Hematopoietic multipotent progenitor cell treated with erythropoietin and hydrocortisone succinate and interleukin-3 and kit ligand, for 17 days (in vitro differentiated cells): ENCODE measurements at regions not wholly inside any gene's neighbourhood (a gene's known extent, or its start where the extent isn't known, plus 50 kb on each side); places are given as distances from the start of the nearest gene placed in this dataset.
A peak's percentile ranks its signal among the peaks of the same experiment; 100 is the strongest.
"Not testable (repeated sequence)": the region's sequence is repeated elsewhere in the genome, so short reads cannot be mapped to it uniquely, and the experiment has no call there.

Experiments
- DNase-seq: peaks from one replicate; pipeline ENCODE4 v3.0.0-alpha.2; 2015; ENCODE audit warnings: low spot score

DNA sequence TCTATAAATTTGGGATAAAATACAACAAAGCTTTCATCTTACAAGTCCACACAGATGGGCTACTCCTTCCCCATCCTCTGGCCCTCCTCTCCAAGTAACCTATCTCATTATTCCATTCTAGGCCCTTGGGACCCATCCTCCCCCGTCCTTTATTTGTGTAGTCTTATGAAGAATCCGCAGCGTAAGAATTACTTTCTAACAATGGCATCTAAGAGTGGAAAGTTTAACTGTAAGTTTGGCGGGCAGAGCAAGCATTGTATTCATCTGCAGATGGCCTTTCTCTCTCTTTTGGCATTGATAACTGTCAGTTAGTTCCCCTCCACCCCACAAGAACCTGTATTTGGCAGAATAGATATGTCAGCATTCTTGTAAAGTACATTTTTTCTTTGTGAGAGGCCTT lies 91.9 kb upstream of the TSPAN2 start:
- DNase-seq, result no peak

DNA sequence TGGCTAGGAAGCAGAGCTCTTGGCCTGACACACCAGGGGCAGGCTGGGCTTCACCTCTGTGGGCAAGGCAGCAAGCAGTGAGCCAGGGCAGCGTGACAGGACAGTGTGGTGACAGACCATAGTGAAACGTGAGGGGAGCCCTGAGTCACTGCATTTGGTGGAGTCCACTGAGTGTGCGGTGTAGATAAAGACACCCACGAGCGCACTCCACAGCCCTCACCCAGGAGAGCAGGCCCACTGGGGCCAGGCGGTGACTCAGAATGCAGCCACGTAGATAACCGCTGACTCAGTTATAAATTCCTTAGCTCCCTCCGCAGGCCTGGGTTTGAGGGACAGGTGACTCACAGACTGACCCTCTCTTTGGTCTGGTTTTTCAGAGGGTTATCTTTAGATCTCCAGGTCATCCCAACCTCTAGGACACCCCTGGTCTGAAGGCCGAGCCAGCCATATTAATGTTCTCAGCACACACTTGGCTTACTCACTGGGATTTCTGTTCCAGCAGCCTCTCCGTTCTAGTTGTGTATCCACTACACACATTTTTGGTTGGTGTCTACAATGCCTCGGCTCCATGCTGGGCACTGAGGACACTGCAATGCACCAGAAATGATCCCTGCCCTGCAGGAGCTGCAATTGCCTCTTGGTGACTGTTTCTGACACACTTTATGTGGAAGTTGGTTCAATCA lies 90.2 kb upstream of the TSPAN2 start:
- DNase-seq, result peak; percentile 82

DNA sequence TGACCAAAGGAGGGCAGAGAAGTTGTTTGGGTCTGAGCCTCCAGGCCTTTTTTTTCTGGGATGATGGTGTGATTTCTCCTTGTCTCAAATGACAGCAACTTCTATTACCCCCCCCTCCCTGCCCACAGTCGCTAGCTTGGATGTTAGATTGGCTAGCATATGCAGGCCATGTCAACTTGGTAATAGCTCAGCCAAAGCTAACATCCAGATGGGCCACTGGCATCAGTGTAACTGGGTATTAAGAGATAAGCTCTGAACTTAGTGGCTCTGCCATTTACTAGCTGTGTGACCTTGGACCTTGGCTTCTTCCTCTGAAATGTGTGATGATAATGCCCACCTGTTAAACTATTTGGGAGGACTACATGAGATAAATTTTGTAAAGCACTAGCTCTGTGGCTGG lies 86.9 kb upstream of the TSPAN2 start:
- no peak for DNase-seq

DNA sequence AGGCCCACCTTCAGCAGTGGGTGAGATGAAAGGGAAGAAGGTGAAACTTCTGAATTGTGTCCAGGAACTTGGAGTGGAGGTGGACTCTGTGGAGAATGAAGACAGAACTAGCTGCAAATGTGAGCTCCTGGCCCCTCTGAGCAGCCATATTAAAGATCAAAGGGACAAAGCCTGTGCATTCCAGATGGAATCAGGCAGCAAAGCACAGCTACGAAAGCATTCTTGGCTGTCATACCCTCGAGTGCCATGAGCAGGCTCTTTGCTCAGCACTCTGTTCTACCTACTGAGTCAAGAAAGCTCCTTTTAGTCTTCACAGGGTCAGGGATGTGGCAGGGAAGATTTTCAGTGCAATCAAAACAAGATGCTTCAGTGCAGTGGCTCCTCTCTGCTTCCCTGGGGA lies 86.3 kb upstream of the TSPAN2 start:
- no peak for DNase-seq

DNA sequence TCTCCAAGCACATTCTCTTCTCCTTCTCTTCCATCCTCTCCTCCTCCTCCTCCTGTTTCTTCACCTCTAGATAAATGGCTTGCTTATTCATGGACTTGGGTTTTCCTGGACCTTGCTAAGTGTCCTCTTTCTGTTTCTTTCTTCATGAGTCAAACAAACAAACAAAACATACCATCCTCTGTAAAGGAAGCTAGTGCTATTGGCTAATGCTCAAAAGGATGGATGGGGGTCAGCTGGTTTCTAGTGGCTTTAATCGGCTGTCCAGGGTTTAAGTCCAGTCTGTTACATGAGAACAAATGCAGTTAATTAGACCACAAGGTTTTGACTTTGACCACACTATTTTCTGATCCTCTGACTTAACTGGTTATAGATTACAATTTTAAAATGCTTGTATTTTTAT lies 83.8 kb upstream of the TSPAN2 start:
- DNase-seq, result no peak

DNA sequence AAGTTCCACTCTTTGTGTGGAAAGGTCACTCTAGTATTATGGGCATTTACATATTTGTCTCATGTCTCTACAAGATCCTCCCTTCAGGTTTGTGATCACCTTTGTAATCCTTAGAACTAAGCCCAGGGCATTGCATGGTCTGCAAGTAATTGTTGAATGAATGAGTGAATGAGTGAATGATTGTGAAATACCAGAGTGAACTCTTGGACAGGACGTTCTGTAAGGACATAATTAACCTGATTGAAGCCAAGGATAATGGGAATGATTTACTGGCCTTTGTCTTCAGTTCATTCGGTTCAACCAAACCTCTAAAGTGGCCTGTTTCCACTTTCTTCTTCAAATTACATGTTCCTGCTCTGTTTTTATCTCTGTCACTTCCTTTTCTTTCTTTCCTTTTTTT lies 83.0 kb upstream of the TSPAN2 start:
- no peak for DNase-seq

DNA sequence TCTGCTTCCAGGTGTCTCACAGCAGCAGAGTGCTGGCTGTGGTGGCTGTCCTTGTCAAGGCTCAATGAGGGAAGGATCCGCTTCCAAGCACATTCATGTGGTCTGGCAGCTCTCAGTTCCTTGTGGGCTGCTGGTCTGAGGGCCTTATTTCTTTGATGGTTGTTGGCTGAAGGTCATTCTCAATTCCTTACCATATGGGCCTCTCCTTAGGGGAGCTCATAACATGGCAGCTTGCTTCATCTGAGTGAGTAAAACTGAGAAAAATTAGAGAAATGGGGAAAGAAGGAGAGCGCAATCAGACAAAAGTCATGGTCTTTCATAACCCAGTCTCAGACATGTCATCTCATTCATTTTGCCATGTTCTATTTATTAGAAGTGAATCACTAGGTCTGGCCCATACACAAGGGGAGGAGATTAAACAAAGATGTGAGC lies 81.7 kb upstream of the TSPAN2 start:
- DNase-seq, result no peak

DNA sequence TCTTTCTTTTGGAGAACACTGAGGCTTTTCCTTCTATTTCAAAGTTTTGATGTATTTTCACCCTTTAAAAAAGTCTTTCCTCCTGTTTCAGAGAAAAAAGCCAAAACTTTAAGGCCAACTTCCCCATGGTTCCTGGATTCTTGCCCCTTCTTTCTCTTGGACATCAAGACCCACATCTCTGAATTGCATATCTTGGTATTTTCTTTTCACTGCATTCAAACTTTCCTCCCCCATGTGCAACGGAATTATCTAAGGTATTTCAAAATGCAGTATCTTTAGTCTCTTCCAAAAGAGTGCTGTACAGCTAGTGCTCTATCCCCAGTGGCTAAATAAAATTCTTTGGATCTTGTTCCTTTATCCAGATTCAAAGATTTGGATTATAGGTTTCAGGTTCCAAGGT lies 81.1 kb upstream of the TSPAN2 start:
- DNase-seq, result no peak

DNA sequence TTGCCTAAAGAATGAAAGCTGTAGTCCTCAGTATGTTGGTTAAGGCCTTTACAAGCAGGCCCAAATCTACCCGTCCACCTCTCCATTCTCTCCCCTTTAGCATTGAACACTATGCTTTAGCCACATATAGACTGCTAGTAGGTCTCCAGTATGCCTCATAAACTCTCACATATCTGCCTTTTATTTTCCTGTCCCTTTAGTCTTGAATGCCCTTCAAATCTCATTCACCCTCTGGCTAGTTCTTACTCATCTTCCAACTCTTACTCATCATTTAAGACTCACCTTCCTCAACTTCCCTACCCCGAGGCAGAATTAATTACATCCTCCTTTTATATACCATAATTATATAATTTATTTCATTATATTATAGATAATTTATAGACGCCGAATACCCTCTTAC lies 78.7 kb upstream of the TSPAN2 start:
- DNase-seq, result no peak

DNA sequence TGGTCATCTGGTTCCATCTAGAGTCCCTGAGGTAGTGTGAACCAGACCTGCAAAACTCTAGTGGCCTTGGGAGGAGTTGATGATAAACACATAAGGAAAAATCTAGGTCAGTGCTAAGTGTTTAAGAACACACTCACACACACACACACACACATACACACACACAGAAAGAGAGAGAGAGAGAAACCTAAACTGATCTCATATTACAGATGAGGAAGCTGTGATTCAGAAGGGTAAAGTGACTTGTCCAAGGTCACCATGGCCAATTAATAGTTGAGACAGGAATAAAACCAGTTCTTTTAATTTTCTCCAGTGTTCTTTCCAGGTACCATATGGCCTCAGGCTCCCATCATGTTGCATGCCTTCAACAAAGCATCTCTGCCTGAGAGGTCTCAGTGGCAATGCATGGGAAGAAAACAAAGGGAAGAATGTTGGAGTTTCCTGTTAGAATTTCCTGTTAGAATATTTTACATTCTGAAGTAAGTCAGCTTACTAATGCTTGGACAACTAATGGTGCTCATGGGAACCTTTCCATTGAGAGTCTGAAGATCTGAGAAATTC lies 77.3 kb upstream of the TSPAN2 start:
- no peak for DNase-seq

DNA sequence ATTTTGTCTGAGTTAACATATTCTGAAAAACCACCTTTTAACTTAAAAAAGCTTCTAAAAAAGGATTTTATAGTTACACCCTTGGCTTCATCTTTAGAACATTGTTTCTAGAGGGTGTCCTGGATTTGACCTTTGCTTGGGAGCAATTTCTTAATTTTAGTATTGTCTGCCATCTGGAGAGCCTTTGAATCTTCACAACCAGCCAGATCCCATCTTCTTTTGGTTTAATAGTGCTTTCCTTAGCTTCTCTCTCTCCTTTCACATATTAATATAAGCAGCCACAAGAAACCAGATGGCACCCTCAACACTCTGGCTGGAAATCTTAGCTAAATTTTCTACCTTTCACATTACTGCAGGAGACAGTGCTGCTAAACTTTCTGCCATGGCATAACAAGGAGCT lies 76.5 kb upstream of the TSPAN2 start:
- no peak for DNase-seq

DNA sequence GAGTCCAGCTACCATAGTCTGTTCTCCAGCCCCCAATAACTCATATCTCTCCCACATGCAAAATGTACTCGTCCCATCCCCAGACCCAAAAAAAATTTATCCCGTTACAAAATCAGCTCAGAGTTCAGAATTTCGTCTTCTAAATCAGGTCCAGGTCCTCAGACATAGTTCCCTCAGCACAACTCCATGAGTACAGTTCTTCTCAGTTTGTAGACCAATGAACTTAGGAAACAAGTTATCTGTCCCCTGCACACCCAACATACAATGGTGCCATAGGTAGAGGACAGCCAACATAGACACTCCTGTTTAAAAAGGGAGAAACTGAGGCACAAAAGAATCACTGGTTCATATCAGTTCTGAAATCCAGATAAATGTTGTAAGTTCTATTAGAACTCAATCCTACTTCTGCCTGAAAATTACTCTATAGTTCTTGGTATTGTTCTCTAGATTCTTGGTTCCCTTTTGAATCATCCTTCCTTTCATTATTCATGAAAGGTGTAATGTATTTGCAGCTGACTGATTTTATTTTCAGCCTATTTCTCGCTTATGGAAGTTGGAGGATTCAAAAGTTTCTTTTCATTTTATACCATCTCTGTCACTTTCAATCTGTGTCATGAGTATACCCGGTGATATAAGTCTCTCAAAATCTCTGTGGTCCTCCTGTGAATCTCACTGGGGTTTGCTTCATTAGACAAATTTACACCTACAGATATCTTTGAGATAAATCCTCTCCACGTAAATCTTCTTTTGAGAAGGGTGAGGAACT lies 75.8 kb upstream of the TSPAN2 start:
- DNase-seq, result no peak

DNA sequence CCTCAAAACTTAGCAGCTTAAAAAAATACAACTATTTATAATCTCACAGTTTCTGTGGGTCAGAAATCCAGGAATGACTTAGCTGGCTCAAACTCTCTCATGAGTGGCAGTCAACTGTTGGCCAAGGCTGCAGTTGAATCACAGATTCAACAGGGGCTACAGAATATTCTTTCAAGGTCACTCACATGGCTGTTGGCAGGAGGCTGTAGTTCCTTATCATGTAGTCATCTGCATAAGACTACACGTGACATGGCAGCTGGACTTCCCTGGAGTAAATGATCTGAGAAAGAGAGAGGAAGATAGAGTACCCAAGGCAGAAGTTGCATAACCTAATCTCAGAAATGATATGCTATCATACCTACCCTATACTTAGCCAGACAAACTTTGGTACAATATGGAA lies 75.2 kb upstream of the TSPAN2 start:
- no peak for DNase-seq

DNA sequence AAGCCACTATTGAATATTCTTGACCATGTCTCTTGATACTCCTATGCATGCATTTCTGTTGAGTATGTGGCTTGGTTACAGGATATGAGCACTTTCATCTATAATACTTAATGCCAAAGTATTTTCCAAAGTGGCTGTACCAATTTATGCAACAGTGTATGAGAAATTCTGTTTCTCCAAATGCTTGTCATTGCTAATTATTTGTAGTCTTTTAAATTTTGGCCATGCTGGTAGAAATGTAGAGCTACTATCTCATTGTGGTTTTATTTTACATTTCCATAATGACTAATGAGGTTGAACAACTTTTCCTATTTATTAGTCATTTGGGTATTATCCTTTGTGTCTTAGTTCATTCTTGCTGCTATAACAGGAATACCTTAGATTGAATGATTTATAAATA lies 71.4 kb upstream of the TSPAN2 start:
- no peak for DNase-seq

DNA sequence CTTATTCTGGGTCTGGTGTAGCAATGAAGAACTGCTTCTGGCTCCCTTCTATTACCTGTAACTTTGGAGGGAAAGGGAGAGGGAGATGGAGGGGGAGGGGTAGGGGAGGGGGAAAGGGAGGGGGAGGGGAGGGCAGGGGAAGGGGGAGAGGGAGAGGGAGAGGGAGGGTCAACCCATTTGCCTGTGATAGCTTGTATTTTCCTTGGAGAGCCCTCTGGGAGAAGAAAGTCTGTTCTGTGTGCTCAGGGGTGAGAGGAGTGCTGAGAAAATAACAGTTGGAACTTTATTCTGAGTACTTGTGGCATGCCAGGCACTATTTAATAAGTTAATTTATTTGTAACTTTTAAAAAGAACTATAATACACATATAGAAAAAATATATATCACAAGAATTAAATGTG lies 70.7 kb upstream of the TSPAN2 start:
- no peak for DNase-seq

DNA sequence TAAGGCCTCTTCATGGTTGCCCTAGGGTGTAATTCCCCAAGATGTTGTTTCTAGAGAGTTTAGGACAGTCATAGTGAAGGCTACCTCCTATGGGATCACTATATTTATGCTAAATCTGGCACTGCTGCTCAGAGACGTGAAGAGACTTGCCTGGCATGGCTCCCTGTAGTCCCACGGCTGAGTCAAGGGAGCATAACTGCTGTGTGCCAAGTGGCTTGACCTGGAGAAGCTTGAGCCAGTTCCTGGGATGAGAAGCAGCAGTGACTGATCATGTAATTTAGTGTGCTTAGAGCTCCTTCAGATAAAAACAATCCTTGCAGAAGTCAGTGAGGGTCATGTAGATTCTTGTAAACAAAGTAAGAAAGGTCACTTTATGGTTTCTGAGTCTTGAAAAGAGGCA lies 68.9 kb upstream of the TSPAN2 start:
- no peak for DNase-seq

DNA sequence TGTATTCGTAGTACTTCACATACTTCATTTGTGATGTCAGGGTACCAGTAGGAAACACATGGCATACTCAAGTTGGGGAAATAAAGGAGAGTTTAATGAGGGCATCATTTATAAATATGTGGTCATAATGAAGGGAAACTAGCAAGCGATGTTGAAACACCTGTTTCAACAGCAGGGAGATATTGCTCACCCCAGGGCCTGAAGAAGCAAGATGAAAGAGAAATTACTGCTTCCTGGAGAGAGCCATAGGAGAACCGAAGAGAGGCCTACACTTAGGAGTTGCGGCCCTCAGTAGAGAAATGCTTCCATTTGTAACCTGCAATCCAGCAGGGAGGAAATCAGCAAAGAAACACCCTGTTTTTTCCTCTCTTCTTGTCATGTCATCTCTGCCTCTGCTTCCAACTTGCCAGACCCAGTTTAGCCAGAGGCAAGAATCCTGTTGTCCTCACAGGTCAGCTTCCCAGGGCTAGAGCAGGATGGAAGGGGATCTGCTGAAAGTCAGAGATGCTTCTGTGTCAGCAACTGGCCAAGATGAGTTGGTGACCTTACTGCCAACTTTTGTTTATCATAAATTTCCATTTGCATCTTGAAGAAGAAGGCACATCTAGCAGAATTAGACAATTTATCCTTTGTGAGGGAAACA lies 67.6 kb upstream of the TSPAN2 start:
- DNase-seq, result no peak

DNA sequence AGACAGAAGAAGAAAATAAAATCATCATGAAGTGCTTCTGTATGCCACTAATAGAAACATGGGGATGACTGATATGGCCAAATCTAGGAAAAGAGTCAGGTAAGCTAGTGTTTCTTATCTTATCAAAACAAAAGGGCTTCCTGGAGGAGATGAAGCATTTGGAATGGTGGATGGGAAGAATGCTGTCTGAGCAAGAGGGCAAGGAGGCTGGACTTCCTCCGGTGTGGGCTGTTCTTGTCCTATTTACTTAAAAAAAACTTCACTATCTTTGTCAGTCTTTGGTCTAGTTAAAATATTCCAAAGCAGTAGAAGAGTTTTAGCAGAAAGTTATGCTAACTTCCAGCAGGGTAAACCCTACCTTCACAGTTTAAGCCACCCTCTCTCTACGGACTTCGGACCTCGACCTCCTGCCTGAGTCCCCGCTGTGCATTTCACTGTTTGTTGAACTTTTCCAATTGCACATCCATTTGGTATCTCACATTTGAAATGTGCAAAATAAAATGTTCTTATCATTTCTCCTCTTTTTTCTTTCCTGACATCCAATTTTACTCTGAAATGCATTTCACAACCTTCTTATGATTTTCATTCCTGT lies 64.8 kb upstream of the TSPAN2 start:
- no peak for DNase-seq

DNA sequence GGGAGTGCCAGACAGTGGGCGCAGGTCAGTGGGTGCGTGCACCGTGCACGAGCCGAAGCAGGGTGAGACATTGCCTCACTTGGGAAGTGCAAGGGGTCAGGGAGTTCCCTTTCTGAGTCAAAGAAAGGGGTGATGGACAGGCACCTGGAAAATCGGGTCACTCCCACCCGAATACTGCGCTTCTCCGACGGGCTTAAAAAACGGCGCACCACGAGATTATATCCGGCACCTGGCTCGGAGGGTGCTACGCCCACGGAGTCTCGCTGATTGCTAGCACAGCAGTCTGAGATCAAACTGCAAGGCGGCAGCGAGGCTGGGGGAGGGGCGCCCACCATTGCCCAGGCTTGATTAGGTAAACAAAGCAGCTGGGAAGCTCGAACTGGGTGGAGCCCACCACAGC lies 58.6 kb upstream of the TSPAN2 start:
- not testable (repeated sequence) for DNase-seq

DNA sequence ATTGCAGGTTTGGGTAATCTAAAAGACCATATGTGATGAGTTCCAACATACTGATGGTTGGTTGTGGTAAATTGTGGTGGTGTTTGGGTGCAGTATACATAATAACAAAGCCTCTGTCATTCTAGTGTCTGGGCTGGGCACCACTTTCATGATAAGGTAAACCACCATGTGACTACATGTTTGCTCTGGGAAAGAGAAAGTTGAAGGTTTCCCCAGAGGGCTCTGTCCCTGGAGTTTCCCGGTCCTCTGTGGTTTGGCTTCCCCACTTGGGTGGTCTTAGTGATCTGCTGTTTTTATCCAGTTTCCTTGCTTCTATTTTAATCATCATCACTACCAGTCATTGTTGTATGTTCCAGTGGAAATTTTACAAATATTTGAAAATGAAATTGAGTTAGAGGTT lies 55.9 kb upstream of the TSPAN2 start:
- DNase-seq, result no peak

DNA sequence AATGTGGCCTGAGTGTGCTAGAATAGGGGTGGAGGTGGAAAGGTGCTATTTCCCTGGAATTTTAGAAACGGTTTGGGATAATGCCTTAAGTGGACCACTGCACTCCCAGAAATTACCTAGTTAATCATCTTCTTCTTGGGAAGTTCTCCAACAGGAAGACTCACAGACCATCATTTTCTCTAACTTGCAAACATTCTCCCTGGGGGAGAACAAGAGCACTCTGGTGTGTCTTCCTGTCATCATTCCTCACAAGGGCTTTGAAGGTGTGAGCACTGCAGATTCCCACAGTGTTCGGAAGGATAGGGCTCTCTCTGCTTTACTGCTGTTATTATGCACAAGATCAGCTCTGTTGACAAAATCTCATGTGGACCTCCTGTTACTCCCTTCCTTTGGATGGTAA lies 54.9 kb upstream of the TSPAN2 start:
- DNase-seq, result no peak

DNA sequence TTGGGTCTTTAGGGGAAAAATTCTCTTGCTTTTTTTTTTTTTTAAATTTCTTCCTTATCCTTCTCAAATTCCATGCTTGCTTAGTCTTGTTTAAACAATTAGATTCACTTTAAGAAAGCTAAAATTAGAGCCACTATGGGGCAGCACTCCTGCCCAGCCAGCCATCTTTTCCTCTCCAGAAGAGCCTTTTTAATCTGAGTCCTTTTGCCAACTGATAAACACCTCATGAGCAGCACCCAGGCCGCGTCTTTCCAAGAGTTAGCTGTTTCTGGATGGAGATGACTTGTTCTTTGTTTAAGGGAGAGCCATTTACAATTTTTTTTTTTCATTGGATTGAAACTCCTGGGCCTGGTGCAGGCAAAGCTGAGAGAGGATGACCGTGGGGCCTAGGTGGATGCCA lies 53.3 kb upstream of the TSPAN2 start:
- peak; percentile 9 for DNase-seq

DNA sequence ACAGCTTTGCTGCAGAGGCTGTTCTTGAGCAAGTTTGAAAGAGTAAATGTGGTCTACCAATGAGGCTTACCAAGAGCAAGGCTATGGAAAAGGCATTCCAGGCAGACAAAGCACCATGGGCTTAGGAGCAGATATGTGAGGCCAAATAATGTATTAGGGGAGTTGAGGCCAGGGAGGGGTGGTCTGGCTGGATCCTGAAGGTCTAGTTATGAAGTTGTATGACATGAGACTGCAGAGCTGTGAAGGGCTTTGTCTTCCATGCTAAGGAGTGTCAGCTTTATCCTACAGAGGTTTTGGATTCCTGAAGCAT lies 51.8 kb upstream of the TSPAN2 start:
- no peak for DNase-seq
